IPS DF 4.7 (cell line): ENCODE measurements at regions not wholly inside any gene's neighbourhood (a gene's known extent, or its start where the extent isn't known, plus 50 kb on each side); places are given as distances from the start of the nearest gene placed in this dataset.
"Not testable (repeated sequence)": the region's sequence is repeated elsewhere in the genome, so short reads cannot be mapped to it uniquely, and the experiment has no call there.

ENCODE experiments used
- DNase-seq: peaks from one replicate; pipeline ENCODE4 v3.0.0-alpha.2; 2013; ENCODE audit warnings: low spot score; ENCODE audit errors: extremely low read depth

DNA sequence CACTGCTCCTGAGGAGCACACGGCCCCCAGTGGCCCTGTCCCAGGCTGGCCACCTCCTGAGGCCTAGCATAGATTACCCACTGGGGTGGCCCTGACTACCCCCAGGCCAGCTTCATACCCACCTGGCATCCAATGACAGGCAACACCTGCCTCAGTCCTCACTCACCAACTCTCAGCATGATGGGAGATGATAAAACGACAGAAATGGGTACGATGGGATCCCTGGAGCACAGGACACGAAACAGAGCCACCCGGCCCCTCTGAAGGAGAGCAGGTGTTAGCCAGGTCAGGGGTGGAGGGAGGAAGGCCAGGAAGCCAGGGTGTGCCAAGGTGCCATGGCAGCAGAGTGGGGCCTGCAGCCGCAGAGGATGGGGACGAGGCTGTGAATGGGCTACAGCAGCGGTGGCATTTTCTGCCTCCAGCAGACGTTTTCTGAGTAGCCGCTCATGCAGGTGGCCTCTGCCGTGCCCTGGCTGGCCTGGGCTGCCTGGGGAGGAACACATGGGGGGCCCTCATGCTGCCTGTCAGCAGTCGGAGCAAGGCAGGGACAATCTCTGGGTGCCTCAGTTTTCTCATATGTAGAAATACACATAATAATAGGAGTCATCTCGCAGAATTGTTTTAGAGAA lies 50.2 kb upstream of the FGF3 start:
- DNase-seq: no peak

DNA sequence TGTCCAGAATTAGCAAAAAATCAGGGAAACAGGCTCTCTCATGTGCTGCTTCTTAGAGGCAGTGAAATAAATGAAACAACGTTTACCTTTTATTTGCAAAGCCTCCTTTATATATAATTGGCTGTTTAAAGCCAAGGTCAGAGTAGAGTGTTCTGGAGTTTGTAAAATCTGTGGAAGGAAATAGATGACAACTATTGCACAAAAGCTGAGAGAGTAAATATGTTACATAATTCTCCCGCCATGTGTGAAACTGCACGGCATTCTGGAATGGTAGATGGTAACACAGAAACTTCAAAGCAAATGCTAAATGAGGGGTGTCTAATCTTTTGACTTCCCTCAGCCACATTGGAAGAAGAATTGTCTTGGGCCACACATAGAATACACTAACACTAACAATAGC lies 51.5 kb upstream of the FGF3 start:
- no peak for DNase-seq

- DNase-seq: no peak
Measured at GRCh38 chr11:69873166-69874077, 54.2 kb upstream of the FGF3 start.

- no peak for DNase-seq
Measured at GRCh38 chr11:69874178-69874983, 55.2 kb upstream of the FGF3 start.

DNA sequence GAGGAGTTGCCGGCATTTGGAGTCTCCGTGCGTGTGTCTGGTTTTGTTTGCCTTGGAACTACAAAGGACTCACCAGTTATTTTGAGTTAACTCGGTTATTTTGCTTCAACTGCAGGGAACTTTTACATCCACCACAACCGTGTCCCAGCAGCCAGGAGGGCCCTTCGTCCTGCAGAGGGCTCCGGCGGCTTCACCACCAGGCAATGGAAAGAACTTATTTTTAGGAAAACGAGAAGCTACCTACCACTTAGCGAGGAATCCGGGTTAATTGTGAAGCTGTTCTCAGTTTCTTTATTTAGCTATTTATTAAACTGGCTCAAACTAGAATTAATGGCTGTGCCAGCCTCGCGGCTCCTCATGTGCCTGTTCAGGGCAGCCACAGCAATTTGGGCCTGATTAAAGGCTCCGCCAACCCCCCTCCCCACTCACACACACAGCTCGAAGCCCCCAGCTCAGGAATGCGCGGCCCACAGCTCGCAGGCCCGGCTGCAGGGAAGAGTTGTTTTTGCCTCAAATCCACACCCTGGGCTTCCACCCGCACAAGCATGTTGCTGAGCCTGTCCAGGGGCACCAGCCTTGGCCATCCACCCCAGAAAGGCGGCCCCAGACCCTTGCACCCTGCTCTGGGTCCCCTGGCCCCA lies 55.9 kb upstream of the FGF3 start:
- DNase-seq: no peak

GRCh38 chr11:69876013-69876412 lies 56.8 kb upstream of the FGF3 start:
- DNase-seq: no peak

DNA sequence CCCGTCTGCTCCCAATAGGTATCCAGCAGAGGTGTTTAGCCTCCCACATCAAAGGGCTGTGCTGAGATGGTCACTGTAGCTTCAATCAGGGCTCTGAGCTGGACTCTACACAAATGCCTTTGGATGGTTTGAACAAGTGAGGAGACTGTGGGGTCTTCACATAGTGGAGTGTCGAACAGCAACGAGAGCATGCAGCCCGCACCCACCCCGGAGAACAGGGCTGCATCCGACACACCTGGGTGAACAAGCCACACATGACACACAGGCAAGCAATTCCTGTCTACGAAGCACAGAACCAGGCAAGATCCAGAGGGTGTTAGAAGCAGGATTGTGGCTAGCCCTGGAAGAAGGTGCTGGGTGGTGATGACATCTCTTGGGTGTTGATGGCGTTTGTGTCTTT lies 58.0 kb upstream of the FGF3 start:
- no peak for DNase-seq

DNA sequence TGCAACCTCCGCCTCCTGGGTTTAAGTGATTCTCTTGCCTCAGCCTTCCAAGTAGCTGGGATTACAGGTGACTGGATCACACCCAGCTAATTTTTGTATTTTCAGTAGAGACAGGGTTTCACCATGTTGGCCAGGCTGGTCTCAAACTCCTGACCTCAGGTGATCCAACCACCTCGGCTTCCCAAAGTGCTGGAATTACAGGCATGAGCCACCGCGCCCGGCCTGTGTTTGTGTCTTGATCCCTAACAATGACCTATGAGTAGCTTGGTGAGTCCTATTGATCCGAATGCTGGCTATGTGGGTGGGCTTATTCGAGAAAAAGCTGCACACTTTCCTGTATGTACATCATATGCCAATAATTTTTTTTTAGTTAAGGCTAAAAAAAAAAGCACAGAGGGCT lies 58.5 kb upstream of the FGF3 start:
- not testable (repeated sequence) for DNase-seq

- no peak for DNase-seq
Measured at GRCh38 chr11:69878144-69878883, 59.1 kb upstream of the FGF3 start.

- DNase-seq: no peak
Measured at GRCh38 chr11:69878927-69879728, 59.9 kb upstream of the FGF3 start.

DNA sequence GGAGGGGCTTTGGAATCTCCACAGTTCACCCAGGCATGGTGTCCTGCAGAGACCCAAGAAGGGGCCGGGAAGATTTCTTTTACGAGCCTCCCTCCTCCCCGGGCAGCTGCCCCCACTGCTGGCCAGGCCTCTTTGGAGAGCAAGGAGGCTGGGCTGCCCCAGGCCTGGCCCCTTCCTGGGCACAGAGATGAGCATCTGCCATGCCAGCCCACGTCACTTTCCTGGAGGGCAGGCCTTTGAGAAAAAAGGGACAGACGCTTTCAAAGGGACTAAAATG lies 60.5 kb upstream of the FGF3 start:
- DNase-seq: no peak

- DNase-seq: no peak
Measured at GRCh38 chr11:69880041-69880825, 61.0 kb upstream of the FGF3 start.

- DNase-seq: no peak
Measured at GRCh38 chr11:69880826-69881445, 61.7 kb upstream of the FGF3 start.

DNA sequence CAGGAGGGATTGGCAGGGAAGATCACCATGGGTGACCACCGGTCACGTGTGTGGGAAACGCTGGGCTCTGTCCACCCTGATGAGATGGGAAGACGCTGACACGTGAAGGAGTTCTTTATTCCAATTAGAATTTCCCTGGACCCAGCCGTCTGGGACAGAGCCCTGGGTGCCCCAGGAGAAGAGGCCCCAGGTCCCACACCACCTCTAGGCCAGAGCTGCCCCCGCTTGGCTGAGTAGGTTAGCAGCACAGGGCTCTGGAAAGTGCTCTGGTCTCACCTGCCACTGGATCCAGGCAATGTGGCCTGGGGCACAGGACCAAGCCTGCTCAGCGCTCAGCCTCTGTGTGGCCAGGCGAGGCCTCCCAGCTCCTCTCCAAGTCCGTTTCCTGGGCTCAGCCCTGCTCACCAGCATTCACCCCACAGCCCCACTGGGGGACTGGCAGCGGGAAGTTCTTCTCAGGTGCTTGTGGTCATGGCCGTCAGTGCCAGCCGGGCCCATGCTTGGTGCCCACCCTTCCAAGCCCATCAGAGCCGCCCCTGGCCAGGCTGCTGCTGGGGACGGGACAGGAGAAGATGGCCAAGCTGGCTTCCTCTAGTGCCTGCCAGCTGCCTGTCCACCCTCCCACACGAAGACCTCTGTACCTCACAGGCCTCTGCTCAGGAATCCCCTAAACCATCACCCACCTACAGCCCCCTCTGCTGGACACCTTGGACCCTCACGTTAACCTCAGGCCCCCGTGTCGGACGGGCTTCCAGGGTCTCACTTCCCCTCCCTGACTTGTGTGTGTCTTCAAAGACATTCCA lies 62.5 kb upstream of the FGF3 start:
- DNase-seq: no peak

DNA sequence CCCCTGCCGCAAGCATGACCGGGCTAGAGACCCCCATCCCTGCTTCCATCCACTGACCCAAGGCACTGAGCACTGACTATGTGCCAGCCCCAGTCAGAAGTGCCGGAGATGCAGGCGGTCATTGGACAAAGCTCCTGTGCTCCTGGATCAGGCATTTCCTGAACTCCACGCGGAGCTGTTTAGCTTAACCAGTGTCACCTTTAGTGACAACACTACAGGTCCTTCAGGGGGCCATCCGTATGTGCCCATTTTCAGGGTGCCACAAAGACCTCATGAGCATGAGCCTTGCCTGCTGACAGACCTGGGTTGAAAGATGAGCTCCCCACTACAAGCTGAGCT lies 63.0 kb upstream of the FGF3 start:
- no peak for DNase-seq

- DNase-seq: no peak
Measured at GRCh38 chr11:69883292-69884255, 64.4 kb upstream of the FGF3 start.

DNA sequence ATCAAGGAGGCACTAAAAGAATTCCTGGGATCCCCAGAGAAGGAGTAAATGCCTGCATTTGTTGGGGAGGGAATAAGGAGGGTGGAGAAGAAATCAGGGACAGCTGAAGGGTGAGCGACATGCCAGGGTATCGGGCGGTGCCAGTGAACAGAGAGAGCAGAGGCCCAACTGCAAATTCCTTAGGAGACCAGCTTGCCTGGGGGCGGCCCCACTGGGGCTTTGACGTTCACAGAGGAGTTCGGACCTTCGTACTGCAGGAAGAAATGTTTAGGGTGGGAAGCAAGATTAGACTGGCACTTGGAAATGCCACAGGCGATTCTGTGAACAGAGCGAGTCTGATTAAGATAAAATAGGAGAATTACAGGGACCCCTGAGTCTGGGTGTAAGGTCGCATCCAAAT lies 65.1 kb upstream of the FGF3 start:
- DNase-seq: no peak
